ENCODE measurements at regions not wholly inside any gene's neighbourhood (a gene's known extent, or its start where the extent isn't known, plus 50 kb on each side); places are given as distances from the start of the nearest gene placed in this dataset.
"Not testable (repeated sequence)": the region's sequence is repeated elsewhere in the genome, so short reads cannot be mapped to it uniquely, and the experiment has no call there.

GRCh38 chr12:90233168-90234100, 524.8 kb upstream of the ATP2B1 start:
- no peaks in the 10 kb centered on the region for H3K36me3 ChIP-seq (ENCODE audit: control insufficient read depth in 2 of 2, insufficient read depth in 2 of 2, low read length in 1 of 2)
- peak overlapping the region in 1 of 2 donors; percentile 75 for H3K27ac ChIP-seq (ENCODE audit: low read depth in 2 of 2, low read length in 1 of 2)
- no peaks in the 10 kb centered on the region for H3K9me3 ChIP-seq (ENCODE audit: control insufficient read depth in 2 of 2, insufficient read depth in 1 of 2, low read depth in 1 of 2, low read length in 1 of 2)
- H3K27me3 ChIP-seq (ENCODE audit: control insufficient read depth in 1 of 2, insufficient read depth in 2 of 2, low read length in 2 of 2) = no peaks in the 10 kb centered on the region
- H3K4me3 ChIP-seq (ENCODE audit: low read depth in 1 of 2, low read length in 2 of 2) = no peak overlapping the region
- no peaks in the 10 kb centered on the region for H3K4me1 ChIP-seq (ENCODE audit: control insufficient read depth in 2 of 2, insufficient read depth in 2 of 2, low read length in 1 of 2)
- 55 to 66% methylated on average over 6 of the region's 6 CpGs for WGBS, 2 donors

- Histone ChIP-seq H3K4me3 (ENCODE audit: low read depth in 1 of 2, low read length in 2 of 2) (no peak overlapping the region), H3K27me3 (ENCODE audit: control insufficient read depth in 1 of 2, insufficient read depth in 2 of 2, low read length in 2 of 2) (no peaks in the 10 kb centered on the region), H3K9me3 (ENCODE audit: control insufficient read depth in 2 of 2, insufficient read depth in 1 of 2, low read depth in 1 of 2, low read length in 1 of 2) (no peaks in the 10 kb centered on the region), H3K27ac (ENCODE audit: low read depth in 2 of 2, low read length in 1 of 2) (no peak overlapping the region), H3K4me1 (ENCODE audit: control insufficient read depth in 2 of 2, insufficient read depth in 2 of 2, low read length in 1 of 2) (no peaks in the 10 kb centered on the region), H3K36me3 (ENCODE audit: control insufficient read depth in 2 of 2, insufficient read depth in 2 of 2, low read length in 1 of 2) (no peaks in the 10 kb centered on the region)
- WGBS, 2 donors = 60 to 69% methylated on average over 8 of the region's 8 CpGs
Observed at GRCh38 chr12:90229407-90230170, 521.0 kb upstream of the ATP2B1 start.

GRCh38 chr12:90226211-90226610, 517.6 kb upstream of the ATP2B1 start:
- Histone ChIP-seq H3K27me3 (ENCODE audit: control insufficient read depth in 1 of 2, insufficient read depth in 2 of 2, low read length in 2 of 2) (no peaks in the 10 kb centered on the region), H3K27ac (ENCODE audit: low read depth in 2 of 2, low read length in 1 of 2) (no peak overlapping the region), H3K4me1 (ENCODE audit: control insufficient read depth in 2 of 2, insufficient read depth in 2 of 2, low read length in 1 of 2) (no peaks in the 10 kb centered on the region), H3K9me3 (ENCODE audit: control insufficient read depth in 2 of 2, insufficient read depth in 1 of 2, low read depth in 1 of 2, low read length in 1 of 2) (no peaks in the 10 kb centered on the region), H3K4me3 (ENCODE audit: low read depth in 1 of 2, low read length in 2 of 2) (no peak overlapping the region), H3K36me3 (ENCODE audit: control insufficient read depth in 2 of 2, insufficient read depth in 2 of 2, low read length in 1 of 2) (no peaks in the 10 kb centered on the region)

- H3K27ac ChIP-seq (ENCODE audit: low read depth in 2 of 2, low read length in 1 of 2) = no peak overlapping the region
Observed at GRCh38 chr12:90216815-90217214, 508.2 kb upstream of the ATP2B1 start.

GRCh38 chr12:90216020-90216552, 507.4 kb upstream of the ATP2B1 start:
- no peak overlapping the region for H3K27ac ChIP-seq (ENCODE audit: low read depth in 2 of 2, low read length in 1 of 2)
- 42 to 47% methylated on average over 3 of the region's 3 CpGs for WGBS, 2 donors
- no peaks in the 10 kb centered on the region for H3K9me3 ChIP-seq (ENCODE audit: control insufficient read depth in 2 of 2, insufficient read depth in 1 of 2, low read depth in 1 of 2, low read length in 1 of 2)
- no peaks in the 10 kb centered on the region for H3K36me3 ChIP-seq (ENCODE audit: control insufficient read depth in 2 of 2, insufficient read depth in 2 of 2, low read length in 1 of 2)
- no peaks in the 10 kb centered on the region for H3K27me3 ChIP-seq (ENCODE audit: control insufficient read depth in 1 of 2, insufficient read depth in 2 of 2, low read length in 2 of 2)
- H3K4me1 ChIP-seq (ENCODE audit: control insufficient read depth in 2 of 2, insufficient read depth in 2 of 2, low read length in 1 of 2) = no peaks in the 10 kb centered on the region
- H3K4me3 ChIP-seq (ENCODE audit: low read depth in 1 of 2, low read length in 2 of 2) = no peak overlapping the region

More at GRCh38 chr12:90216815-90217214, 508.2 kb upstream of the ATP2B1 start:
- H3K27me3 ChIP-seq (ENCODE audit: control insufficient read depth in 1 of 2, insufficient read depth in 2 of 2, low read length in 2 of 2) = no peaks in the 10 kb centered on the region
- 29 to 49% methylated on average over 1 of the region's 1 CpG for WGBS, 2 donors
- no peaks in the 10 kb centered on the region for H3K36me3 ChIP-seq (ENCODE audit: control insufficient read depth in 2 of 2, insufficient read depth in 2 of 2, low read length in 1 of 2)
- no peaks in the 10 kb centered on the region for H3K4me1 ChIP-seq (ENCODE audit: control insufficient read depth in 2 of 2, insufficient read depth in 2 of 2, low read length in 1 of 2)
- no peak overlapping the region for H3K4me3 ChIP-seq (ENCODE audit: low read depth in 1 of 2, low read length in 2 of 2)
- no peaks in the 10 kb centered on the region for H3K9me3 ChIP-seq (ENCODE audit: control insufficient read depth in 2 of 2, insufficient read depth in 1 of 2, low read depth in 1 of 2, low read length in 1 of 2)

- Histone ChIP-seq H3K27ac (ENCODE audit: low read depth in 2 of 2, low read length in 1 of 2) (no peak overlapping the region), H3K27me3 (ENCODE audit: control insufficient read depth in 1 of 2, insufficient read depth in 2 of 2, low read length in 2 of 2) (peaks cover 0 to 2% of the 10 kb centered on the region in 2 donors), H3K9me3 (ENCODE audit: control insufficient read depth in 2 of 2, insufficient read depth in 1 of 2, low read depth in 1 of 2, low read length in 1 of 2) (peaks cover 0 to 7% of the 10 kb centered on the region in 2 donors), H3K36me3 (ENCODE audit: control insufficient read depth in 2 of 2, insufficient read depth in 2 of 2, low read length in 1 of 2) (no peaks in the 10 kb centered on the region), H3K4me1 (ENCODE audit: control insufficient read depth in 2 of 2, insufficient read depth in 2 of 2, low read length in 1 of 2) (no peaks in the 10 kb centered on the region), H3K4me3 (ENCODE audit: low read depth in 1 of 2, low read length in 2 of 2) (no peak overlapping the region)
- WGBS, 2 donors = 33 to 37% methylated on average over 1 of the region's 1 CpG
Observed at GRCh38 chr12:90211017-90211416, 502.4 kb upstream of the ATP2B1 start.

GRCh38 chr12:90209029-90209428, 500.4 kb upstream of the ATP2B1 start:
- Histone ChIP-seq H3K36me3 (ENCODE audit: control insufficient read depth in 2 of 2, insufficient read depth in 2 of 2, low read length in 1 of 2) (no peaks in the 10 kb centered on the region), H3K4me1 (ENCODE audit: control insufficient read depth in 2 of 2, insufficient read depth in 2 of 2, low read length in 1 of 2) (no peaks in the 10 kb centered on the region), H3K9me3 (ENCODE audit: control insufficient read depth in 2 of 2, insufficient read depth in 1 of 2, low read depth in 1 of 2, low read length in 1 of 2) (peaks cover 0 to 7% of the 10 kb centered on the region in 2 donors), H3K27me3 (ENCODE audit: control insufficient read depth in 1 of 2, insufficient read depth in 2 of 2, low read length in 2 of 2) (peaks cover 0 to 2% of the 10 kb centered on the region in 2 donors), H3K27ac (ENCODE audit: low read depth in 2 of 2, low read length in 1 of 2) (no peak overlapping the region), H3K4me3 (ENCODE audit: low read depth in 1 of 2, low read length in 2 of 2) (no peak overlapping the region)
- 85 to 88% methylated on average over 1 of the region's 1 CpG for WGBS, 2 donors

GRCh38 chr12:90208379-90208778, 499.7 kb upstream of the ATP2B1 start:
- H3K36me3 ChIP-seq (ENCODE audit: control insufficient read depth in 2 of 2, insufficient read depth in 2 of 2, low read length in 1 of 2); H3K9me3 ChIP-seq (ENCODE audit: control insufficient read depth in 2 of 2, insufficient read depth in 1 of 2, low read depth in 1 of 2, low read length in 1 of 2); H3K27ac ChIP-seq (ENCODE audit: low read depth in 2 of 2, low read length in 1 of 2); H3K27me3 ChIP-seq (ENCODE audit: control insufficient read depth in 1 of 2, insufficient read depth in 2 of 2, low read length in 2 of 2); H3K4me3 ChIP-seq (ENCODE audit: low read depth in 1 of 2, low read length in 2 of 2); H3K4me1 ChIP-seq (ENCODE audit: control insufficient read depth in 2 of 2, insufficient read depth in 2 of 2, low read length in 1 of 2): not testable (repeated sequence)

- Histone ChIP-seq H3K9me3 (ENCODE audit: control insufficient read depth in 2 of 2, insufficient read depth in 1 of 2, low read depth in 1 of 2, low read length in 1 of 2) (peaks cover 0 to 7% of the 10 kb centered on the region in 2 donors), H3K4me1 (ENCODE audit: control insufficient read depth in 2 of 2, insufficient read depth in 2 of 2, low read length in 1 of 2) (no peaks in the 10 kb centered on the region), H3K27ac (ENCODE audit: low read depth in 2 of 2, low read length in 1 of 2) (no peak overlapping the region), H3K4me3 (ENCODE audit: low read depth in 1 of 2, low read length in 2 of 2) (no peak overlapping the region), H3K36me3 (ENCODE audit: control insufficient read depth in 2 of 2, insufficient read depth in 2 of 2, low read length in 1 of 2) (no peaks in the 10 kb centered on the region), H3K27me3 (ENCODE audit: control insufficient read depth in 1 of 2, insufficient read depth in 2 of 2, low read length in 2 of 2) (peaks cover 0 to 2% of the 10 kb centered on the region in 2 donors)
- WGBS, 2 donors = 51 to 52% methylated on average over 3 of the region's 3 CpGs
Observed at GRCh38 chr12:90207799-90208198, 499.2 kb upstream of the ATP2B1 start.
